ENCODE measurements at regions not wholly inside any gene's neighbourhood (a gene's known extent, or its start where the extent isn't known, plus 50 kb on each side); places are given as distances from the start of the nearest gene placed in this dataset.

DNA sequence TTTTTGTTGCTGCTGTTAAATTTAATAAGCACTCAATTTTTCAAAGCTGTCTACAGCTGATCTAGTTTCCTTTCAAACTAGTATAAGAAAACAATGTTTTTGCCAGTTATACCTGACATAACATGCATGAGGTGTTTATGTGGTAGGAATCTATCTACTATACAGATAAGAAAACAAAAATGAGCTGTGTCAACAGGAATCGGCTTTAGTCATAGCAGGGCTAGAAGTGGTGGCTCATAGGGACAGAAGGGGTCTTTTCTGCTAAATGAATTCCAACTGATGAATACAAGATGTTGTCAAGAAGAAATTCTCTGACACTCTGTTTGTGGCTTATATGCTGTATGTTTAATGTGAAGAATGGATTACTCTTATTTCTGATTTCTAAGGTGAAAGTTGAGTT, 55.7 kb upstream of the CLNK start:
- DNase-seq: no peak

DNA sequence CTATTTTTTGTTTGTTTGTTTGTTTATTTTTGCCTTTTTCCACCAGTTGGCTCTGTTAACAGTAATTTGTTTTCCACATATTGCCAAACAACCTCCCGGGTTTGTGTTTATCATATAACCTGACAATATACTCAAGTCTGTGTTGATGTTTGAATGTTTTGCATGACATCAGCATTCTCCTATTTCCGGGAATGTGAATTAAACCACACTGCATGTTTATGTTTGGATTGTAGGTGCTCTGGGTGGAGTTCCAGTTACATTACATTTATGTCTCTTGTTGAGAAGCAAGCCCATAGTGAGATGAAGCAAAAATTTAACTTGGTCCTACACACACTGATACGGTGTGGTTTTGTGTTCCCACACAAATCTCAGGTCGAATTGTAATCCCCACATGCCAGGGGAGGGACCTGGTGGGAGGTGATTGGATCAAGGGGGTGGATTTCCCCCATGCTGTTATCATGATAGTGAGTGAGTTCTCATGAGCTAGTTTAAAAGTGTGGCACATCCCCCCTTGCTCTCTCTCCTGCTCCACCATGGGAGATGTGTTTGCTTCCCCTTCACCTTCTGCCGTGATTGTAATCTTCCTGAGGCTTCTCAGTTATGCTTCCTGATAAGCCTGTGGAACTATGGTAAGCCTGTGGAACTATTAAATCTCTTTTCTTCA, 54.4 kb upstream of the CLNK start:
- no peak for DNase-seq

DNA sequence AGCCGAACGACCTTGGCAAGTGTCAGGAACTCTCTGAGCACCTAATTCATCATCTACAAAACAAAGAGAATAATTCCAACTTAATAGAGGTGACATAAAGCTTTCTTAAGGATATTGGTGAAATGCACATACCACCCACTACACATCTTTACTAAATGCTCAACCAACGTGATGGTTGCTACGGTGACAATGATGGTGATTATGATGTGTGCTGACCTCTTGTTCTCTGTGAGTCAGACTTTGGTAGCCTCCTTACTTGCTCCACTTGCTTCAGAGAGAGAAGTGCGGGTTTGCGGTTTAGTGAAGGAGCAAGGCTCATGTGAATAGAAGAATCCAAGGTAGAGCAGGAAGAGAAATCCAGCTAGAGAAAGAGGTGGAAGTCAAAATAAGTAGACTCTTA, 52.8 kb upstream of the CLNK start:
- DNase-seq: no peak

DNA sequence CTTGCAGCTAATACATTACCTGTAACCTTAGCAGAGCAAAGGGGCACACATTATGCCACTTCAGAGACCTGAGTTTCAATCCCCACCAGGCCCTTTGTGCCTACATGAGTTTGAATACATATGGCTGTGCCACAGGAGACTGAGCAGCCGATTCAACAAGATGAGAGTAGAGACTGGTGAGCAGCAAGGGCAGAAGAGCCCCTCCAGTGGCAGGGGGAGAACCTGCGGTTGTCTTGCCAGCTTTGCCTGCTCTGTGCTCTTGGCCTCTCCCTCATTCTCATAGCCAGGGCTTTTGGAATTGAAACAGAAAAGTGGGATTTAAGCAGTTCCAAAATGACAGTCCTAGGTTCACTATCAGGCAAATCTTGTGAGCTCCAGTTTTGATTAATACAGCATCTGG, 52.3 kb upstream of the CLNK start:
- no peak for DNase-seq

DNA sequence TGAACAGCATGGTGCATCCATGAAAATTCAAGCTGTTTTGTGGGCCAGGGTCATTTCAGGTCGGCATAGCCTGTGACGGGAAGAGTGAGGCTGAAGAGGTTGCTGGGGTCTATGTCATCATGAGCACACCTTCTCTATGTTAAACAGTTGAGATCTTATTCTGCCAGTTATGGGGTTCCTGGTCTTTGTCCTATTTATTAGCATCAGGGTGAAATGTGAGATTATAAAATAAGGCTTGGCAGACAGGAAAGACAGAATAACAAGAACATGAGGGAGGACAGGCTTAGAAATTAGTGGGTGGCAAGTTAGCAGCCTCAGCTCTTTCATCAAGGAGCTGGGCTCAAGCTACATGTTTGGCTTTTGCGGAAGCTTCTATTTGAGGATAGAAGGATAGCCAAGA, 51.7 kb upstream of the CLNK start:
- DNase-seq: no peak

DNA sequence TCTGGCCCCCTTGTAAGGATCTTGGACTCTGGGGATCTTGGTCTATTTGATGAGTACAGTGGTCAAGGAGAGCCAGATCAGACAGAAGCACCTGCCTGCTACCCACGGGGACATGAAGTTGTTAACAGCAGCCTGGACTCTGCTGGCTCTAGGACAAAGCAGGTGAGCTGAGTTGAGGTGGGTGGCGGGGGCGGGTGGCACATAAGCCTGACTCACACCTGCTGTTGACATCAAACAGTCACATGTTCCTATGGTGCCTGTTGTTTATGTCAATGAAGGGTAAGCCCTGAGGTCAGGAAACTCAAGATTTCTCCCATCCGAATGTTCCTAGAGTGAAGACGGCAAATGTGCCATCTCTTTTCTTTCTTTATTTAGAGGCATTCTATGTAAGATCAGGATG, 50.1 kb upstream of the CLNK start:
- DNase-seq: no peak
